ENCODE measurements at regions not wholly inside any gene's neighbourhood (a gene's known extent, or its start where the extent isn't known, plus 50 kb on each side); places are given as distances from the start of the nearest gene placed in this dataset.

DNA sequence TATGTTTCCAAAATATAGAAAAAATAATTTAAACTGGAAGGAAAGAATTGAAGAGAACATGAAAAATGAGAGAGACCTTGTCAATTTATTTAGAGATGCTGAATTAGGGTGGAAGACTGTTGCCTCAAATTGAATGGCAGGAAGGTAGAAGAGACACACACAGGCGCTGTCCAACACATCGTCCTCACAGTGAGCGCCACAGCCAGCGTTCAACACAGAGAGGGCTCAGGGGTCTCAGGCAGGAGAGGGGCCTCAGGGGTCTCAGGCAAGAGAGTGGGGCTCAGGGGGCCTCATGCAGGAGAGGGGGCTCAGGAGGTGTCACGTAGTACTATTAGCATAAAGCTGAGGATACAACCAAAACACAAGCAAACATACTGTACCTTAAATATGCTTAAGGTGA, 65.7 kb downstream of the TMEM18 start:
- Mint-ChIP-seq H3K27ac (no peak overlapping the region), H3K9me3 (no peaks in the 10 kb centered on the region), H3K36me3 (no peaks in the 10 kb centered on the region), H3K27me3 (ENCODE audit: low read depth in 3 of 3) (peaks cover 5 to 15% (median 7%) of the 10 kb centered on the region in 3 donors), H3K4me3 (no peak overlapping the region), H3K4me1 (no peaks in the 10 kb centered on the region)
- DNase-seq, result no peak

DNA sequence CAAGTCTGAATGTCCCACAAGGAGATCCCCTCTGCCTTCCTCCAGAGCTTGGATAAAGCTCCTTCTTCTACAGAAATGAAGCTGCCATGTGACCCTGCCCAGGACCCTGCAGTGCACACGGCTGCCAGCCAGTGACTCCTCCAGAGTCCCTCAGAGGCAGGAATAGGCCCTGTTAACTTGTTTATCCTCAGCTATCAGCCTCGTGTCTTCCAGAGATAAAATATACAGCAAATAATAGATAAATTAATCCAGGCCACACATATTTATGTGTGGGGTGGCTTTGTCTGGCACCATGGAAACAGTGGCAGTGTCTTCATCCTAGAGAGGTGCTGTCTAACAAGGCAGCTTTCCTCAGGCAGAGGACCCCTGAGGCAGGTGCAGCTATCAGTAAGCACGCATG, 66.7 kb downstream of the TMEM18 start:
- peaks cover 5 to 12% (median 7%) of the 10 kb centered on the region in 3 donors for H3K27me3 Mint-ChIP-seq (ENCODE audit: low read depth in 3 of 3)
- no peak overlapping the region for H3K27ac Mint-ChIP-seq
- no peaks in the 10 kb centered on the region for H3K9me3 Mint-ChIP-seq
- H3K36me3 Mint-ChIP-seq, result no peaks in the 10 kb centered on the region
- H3K4me3 Mint-ChIP-seq, result no peak overlapping the region
- DNase-seq, result no peak
- H3K4me1 Mint-ChIP-seq, result no peaks in the 10 kb centered on the region

GRCh38 chr2:609881-610280, 67.3 kb downstream of the TMEM18 start:
- H3K4me1 Mint-ChIP-seq, result no peaks in the 10 kb centered on the region
- peaks cover 5 to 10% (median 7%) of the 10 kb centered on the region in 3 donors for H3K27me3 Mint-ChIP-seq (ENCODE audit: low read depth in 3 of 3)
- no peak overlapping the region for H3K4me3 Mint-ChIP-seq
- no peak overlapping the region for H3K27ac Mint-ChIP-seq
- DNase-seq, result no peak
- no peaks in the 10 kb centered on the region for H3K9me3 Mint-ChIP-seq
- H3K36me3 Mint-ChIP-seq, result no peaks in the 10 kb centered on the region

- no peaks in the 10 kb centered on the region for H3K4me1 Mint-ChIP-seq
- H3K9me3 Mint-ChIP-seq, result no peaks in the 10 kb centered on the region
- peaks cover 5 to 9% (median 7%) of the 10 kb centered on the region in 3 donors for H3K27me3 Mint-ChIP-seq (ENCODE audit: low read depth in 3 of 3)
- no peaks in the 10 kb centered on the region for H3K36me3 Mint-ChIP-seq
- no peak overlapping the region for H3K4me3 Mint-ChIP-seq
- DNase-seq, result no peak
- no peak overlapping the region for H3K27ac Mint-ChIP-seq
Measured at GRCh38 chr2:609449-609848, 67.8 kb downstream of the TMEM18 start.

GRCh38 chr2:608711-609110, 68.5 kb downstream of the TMEM18 start:
- Mint-ChIP-seq H3K9me3 (no peaks in the 10 kb centered on the region), H3K4me1 (no peaks in the 10 kb centered on the region), H3K36me3 (no peaks in the 10 kb centered on the region), H3K27ac (no peak overlapping the region), H3K27me3 (ENCODE audit: low read depth in 3 of 3) (peaks cover 4 to 6% (median 5%) of the 10 kb centered on the region in 3 donors), H3K4me3 (no peak overlapping the region)
- no peak for DNase-seq

DNA sequence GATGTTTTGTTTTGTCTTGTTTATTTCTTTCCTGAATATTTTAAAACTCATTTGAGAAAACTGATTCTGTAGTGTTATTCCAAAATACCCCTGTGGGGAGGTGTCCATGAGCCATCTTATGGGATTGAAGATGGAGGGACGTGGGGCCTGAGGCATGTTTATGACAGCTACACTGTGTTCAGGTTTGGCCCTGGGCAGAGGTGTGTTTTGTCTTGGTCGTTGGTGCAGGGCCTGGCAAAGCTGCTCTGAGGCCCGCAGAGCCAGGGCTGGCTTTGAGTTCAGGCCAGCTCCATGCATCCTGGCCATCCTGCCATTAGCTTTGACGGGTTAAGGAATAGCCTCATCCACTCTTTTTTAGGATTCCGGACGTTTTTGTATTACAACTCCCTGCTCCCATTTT, 68.9 kb downstream of the TMEM18 start:
- H3K36me3 Mint-ChIP-seq, result no peaks in the 10 kb centered on the region
- H3K4me3 Mint-ChIP-seq, result no peak overlapping the region
- no peak for DNase-seq
- peaks cover 1 to 5% (median 4%) of the 10 kb centered on the region in 3 donors for H3K27me3 Mint-ChIP-seq (ENCODE audit: low read depth in 3 of 3)
- H3K4me1 Mint-ChIP-seq, result no peaks in the 10 kb centered on the region
- no peaks in the 10 kb centered on the region for H3K9me3 Mint-ChIP-seq
- no peak overlapping the region for H3K27ac Mint-ChIP-seq

- no peak overlapping the region for H3K4me3 Mint-ChIP-seq
- no peaks in the 10 kb centered on the region for H3K9me3 Mint-ChIP-seq
- no peaks in the 10 kb centered on the region for H3K4me1 Mint-ChIP-seq
- peaks cover 0 to 5% (median 4%) of the 10 kb centered on the region in 3 donors for H3K27me3 Mint-ChIP-seq (ENCODE audit: low read depth in 3 of 3)
- no peaks in the 10 kb centered on the region for H3K36me3 Mint-ChIP-seq
- H3K27ac Mint-ChIP-seq, result no peak overlapping the region
- DNase-seq, result no peak
Measured at GRCh38 chr2:607709-608108, 69.5 kb downstream of the TMEM18 start.

DNA sequence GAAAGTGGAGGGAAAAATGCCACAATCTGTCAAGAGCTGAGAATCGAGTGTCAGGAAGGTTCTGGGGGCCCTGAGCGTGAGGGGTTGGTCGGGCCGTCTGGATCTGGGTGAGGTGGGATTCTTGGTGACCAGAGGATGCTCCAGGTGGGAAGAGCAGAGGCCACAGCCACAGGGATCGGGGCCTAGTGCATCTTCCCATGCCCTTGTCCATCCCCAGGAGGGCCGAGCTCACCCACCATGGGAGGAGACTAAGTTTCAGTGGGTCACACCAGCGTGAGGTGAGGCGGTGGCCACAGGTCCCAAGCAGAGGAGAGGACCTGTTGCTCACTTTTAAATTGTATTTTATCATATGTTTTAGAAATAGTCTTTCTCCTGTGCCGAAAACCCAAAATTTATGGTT, 70.0 kb downstream of the TMEM18 start:
- H3K4me3 Mint-ChIP-seq, result no peak overlapping the region
- H3K36me3 Mint-ChIP-seq, result no peaks in the 10 kb centered on the region
- peaks cover 0 to 5% (median 4%) of the 10 kb centered on the region in 3 donors for H3K27me3 Mint-ChIP-seq (ENCODE audit: low read depth in 3 of 3)
- no peak for DNase-seq
- H3K9me3 Mint-ChIP-seq, result no peaks in the 10 kb centered on the region
- H3K27ac Mint-ChIP-seq, result no peak overlapping the region
- no peaks in the 10 kb centered on the region for H3K4me1 Mint-ChIP-seq

GRCh38 chr2:605674-606608, 71.3 kb downstream of the TMEM18 start:
- no peak overlapping the region for H3K4me3 Mint-ChIP-seq
- no peak overlapping the region for H3K27ac Mint-ChIP-seq
- no peaks in the 10 kb centered on the region for H3K36me3 Mint-ChIP-seq
- H3K9me3 Mint-ChIP-seq, result no peaks in the 10 kb centered on the region
- no peak for DNase-seq
- peaks cover 0 to 3% (median 3%) of the 10 kb centered on the region in 3 donors for H3K27me3 Mint-ChIP-seq (ENCODE audit: low read depth in 3 of 3)
- no peaks in the 10 kb centered on the region for H3K4me1 Mint-ChIP-seq

GRCh38 chr2:604854-605524, 72.2 kb downstream of the TMEM18 start:
- no peaks in the 10 kb centered on the region for H3K36me3 Mint-ChIP-seq
- peaks cover 0 to 3% (median 2%) of the 10 kb centered on the region in 3 donors for H3K27me3 Mint-ChIP-seq (ENCODE audit: low read depth in 3 of 3)
- no peak for DNase-seq
- no peak overlapping the region for H3K4me3 Mint-ChIP-seq
- no peaks in the 10 kb centered on the region for H3K9me3 Mint-ChIP-seq
- no peaks in the 10 kb centered on the region for H3K4me1 Mint-ChIP-seq
- H3K27ac Mint-ChIP-seq, result no peak overlapping the region

DNA sequence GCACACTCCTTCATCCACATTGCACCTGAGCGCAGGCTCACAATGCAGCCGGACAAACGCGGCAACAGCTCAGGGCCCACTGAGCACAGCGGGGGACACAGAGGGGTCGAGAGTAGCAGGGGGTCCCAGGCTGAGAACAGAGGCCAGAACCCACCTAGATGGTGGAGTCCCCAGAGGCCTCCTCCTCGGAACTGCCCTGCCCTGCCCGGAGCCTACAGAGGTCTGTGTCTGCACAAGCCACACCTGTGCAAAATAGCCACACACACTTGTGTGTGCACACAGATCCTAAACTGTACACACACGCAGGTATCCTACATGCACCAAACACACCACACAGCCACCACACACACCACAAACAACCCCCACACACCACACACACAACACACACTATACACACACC, 72.8 kb downstream of the TMEM18 start:
- H3K36me3 Mint-ChIP-seq, result no peaks in the 10 kb centered on the region
- no peaks in the 10 kb centered on the region for H3K9me3 Mint-ChIP-seq
- H3K27me3 Mint-ChIP-seq (ENCODE audit: low read depth in 3 of 3), result peaks cover 2 to 4% (median 3%) of the 10 kb centered on the region in 3 donors
- DNase-seq, result no peak
- no peak overlapping the region for H3K27ac Mint-ChIP-seq
- H3K4me1 Mint-ChIP-seq, result no peaks in the 10 kb centered on the region
- H3K4me3 Mint-ChIP-seq, result no peak overlapping the region

DNA sequence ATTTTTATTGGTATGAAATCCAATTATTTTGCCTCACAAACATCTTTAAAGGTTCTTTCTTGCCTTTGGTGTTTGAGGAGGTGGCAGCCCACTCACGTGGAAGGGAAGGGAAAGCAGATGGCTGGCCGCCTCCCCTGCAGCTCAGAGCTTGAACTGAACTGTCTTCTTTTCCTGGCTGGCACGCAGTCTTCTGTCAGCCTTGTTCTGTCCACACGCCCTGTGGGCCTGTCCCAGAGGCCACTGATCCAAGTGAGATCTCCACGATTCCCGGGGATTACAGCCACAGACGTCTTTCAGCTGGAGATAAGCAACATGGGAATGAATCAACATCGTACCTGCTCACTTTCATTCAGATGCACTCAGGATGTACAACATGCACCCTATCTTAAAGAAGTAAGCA, 73.3 kb downstream of the TMEM18 start:
- Mint-ChIP-seq H3K36me3 (no peaks in the 10 kb centered on the region), H3K9me3 (no peaks in the 10 kb centered on the region), H3K27me3 (ENCODE audit: low read depth in 3 of 3) (peaks cover 2 to 4% (median 3%) of the 10 kb centered on the region in 3 donors), H3K27ac (peak overlapping the region in 2 of 6 donors; percentile 5 to 33), H3K4me3 (no peak overlapping the region), H3K4me1 (no peaks in the 10 kb centered on the region)
- DNase-seq, result no peak

DNA sequence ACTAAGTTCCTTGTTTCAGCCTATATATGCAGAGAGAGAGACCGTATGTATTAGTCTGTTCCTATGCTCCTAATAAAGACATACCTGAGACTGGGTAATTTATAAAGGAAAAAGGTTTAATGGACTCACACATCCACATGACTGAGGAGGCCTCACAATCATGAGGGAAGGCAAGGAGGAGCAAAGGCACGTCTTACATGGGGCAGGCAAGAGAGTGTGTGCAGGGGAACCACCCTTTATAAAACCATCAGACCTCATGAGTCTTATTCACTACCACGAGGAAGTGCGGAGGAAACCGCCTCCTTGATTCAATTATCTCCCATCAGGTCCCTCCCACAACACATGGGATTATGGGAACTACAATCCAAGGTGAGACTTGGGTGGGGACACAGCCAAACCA, 73.8 kb downstream of the TMEM18 start:
- peak overlapping the region in 2 of 6 donors; percentile 19 to 33 for H3K27ac Mint-ChIP-seq
- no peak overlapping the region for H3K4me3 Mint-ChIP-seq
- no peaks in the 10 kb centered on the region for H3K36me3 Mint-ChIP-seq
- DNase-seq, result no peak
- H3K27me3 Mint-ChIP-seq (ENCODE audit: low read depth in 3 of 3), result peaks cover 2 to 4% (median 3%) of the 10 kb centered on the region in 3 donors
- no peaks in the 10 kb centered on the region for H3K9me3 Mint-ChIP-seq
- H3K4me1 Mint-ChIP-seq, result no peaks in the 10 kb centered on the region

DNA sequence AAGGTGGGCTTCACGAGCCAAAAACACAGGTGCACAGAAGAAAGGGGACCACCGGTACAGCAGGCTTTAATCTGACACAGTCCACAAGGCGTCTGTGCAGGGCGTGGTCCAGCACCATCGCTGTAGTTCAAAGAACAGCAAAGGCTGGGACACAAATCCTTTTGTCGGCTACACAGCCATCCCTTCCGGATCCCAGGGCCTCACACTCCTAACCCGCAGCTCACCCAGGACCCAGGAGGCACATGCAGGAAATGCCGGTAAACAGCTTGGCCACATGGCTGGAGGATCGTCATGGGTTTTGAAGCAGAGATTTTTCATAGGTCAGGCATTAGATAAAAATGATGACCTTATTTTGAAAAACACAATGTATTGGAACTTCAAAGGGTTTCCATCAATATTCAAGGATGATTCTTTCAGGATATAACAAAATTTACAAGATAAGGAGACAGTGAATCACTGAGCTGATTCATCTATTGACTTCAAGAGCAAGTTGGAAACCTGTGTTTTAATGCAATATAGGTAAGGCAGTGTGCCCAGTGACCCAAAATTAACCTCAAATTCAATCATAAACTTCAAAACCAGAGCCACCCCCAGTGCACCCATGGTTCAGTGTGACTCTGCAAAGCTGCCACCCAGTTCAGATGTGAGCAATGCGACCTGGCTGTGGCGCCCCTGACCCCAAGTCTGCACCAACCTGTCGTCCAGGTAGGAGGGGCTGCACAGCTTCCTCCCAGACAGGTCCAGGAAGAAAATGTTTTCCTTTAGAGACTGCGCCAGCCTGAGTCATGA, 74.4 kb downstream of the TMEM18 start:
- Mint-ChIP-seq H3K9me3 (no peaks in the 10 kb centered on the region), H3K4me3 (no peak overlapping the region), H3K27me3 (ENCODE audit: low read depth in 3 of 3) (peaks cover 2 to 8% (median 6%) of the 10 kb centered on the region in 3 donors), H3K4me1 (no peaks in the 10 kb centered on the region), H3K36me3 (no peaks in the 10 kb centered on the region), H3K27ac (peak overlapping the region in 1 of 6 donors; percentile 19)
- no peak for DNase-seq
